B cell (primary cell): ENCODE measurements at regions not wholly inside any gene's neighbourhood (a gene's known extent, or its start where the extent isn't known, plus 50 kb on each side); places are given as distances from the start of the nearest gene placed in this dataset.

Experiments used
- ATAC-seq: fragments of 200-7000 bp; cut with Tn5 transposase; one replicate; pipeline ENCODE4 v1.10.0; 2021; ENCODE audit warnings: low read depth, mild to moderate bottlenecking, moderate number of reproducible peaks, moderate library complexity
- CTCF ChIA-PET: fragments of 350-600 bp; sonication (Branson Sonifier 250); formaldehyde crosslinking; loops from one replicate; lab custom pipeline; 2021; ENCODE audit warnings: antibody characterized with exemption, inconsistent platforms; lab: Charles Lee
- POLR2A ChIA-PET: fragments of 350-600 bp; sonication (Branson Sonifier 250); formaldehyde crosslinking; loops from one replicate; lab custom pipeline; 2021; ENCODE audit warnings: antibody characterized with exemption; lab: Charles Lee
- DNase-seq: peaks from one replicate; pipeline ENCODE4 v3.0.0; 2013
- H2AFZ ChIP-seq: 2 replicates; pipeline ENCODE4 v1.6.1; 2012; ENCODE audit warnings: mild to moderate bottlenecking, low read depth, low read length; ENCODE audit not compliant: insufficient read depth, poor library complexity, severe bottlenecking
- H3K27ac ChIP-seq, 2 donors: 1 replicate in 1 of 2; 2 replicates in 1 of 2; pipeline ENCODE4 v1.5.1; 2012 to 2013; ENCODE audit warnings: low read length in 2 of 2, mild to moderate bottlenecking in 2 of 2, moderate library complexity in 1 of 2
- H3K27me3 ChIP-seq, 4 experiments: fragments of 200-600 bp in 1 of 4; sonication (generic) in 1 of 4; replicated peaks in 1 of 4; 1 replicate in 2 of 4; 2 replicates in 2 of 4; pipeline versions ENCODE4 v1.6.1 to v1.7.0; 2013 to 2016; ENCODE audit warnings: low read length in 3 of 4, mild to moderate bottlenecking in 2 of 4, mixed read lengths in 1 of 4, moderate library complexity in 1 of 4; ENCODE audit not compliant: insufficient read depth in 4 of 4, control insufficient read depth in 3 of 4; ENCODE audit errors: control extremely low read depth in 1 of 4
- H3K36me3 ChIP-seq, 2 experiments: replicated peaks in 1 of 2; 1 replicate in 1 of 2; 2 replicates in 1 of 2; pipeline versions ENCODE4 v1.6.1 to v1.7.1; 2013; ENCODE audit warnings: low read length in 1 of 2; ENCODE audit not compliant: insufficient read depth in 2 of 2, control insufficient read depth in 1 of 2; ENCODE audit errors: control extremely low read depth in 1 of 2, extremely low read depth in 1 of 2
- H3K4me1 ChIP-seq, 2 donors: fragments of 200-600 bp in 1 of 2; sonication (generic) in 1 of 2; 1 replicate in 1 of 2; 2 replicates in 1 of 2; pipeline versions ENCODE4 v1.5.1 to v1.6.1; 2013 to 2017; ENCODE audit warnings: low read length in 2 of 2; ENCODE audit not compliant: control insufficient read depth in 2 of 2, insufficient read depth in 2 of 2
- H3K4me2 ChIP-seq: replicated peaks from 2 replicates; pipeline ENCODE3; 2012; ENCODE audit warnings: mild to moderate bottlenecking, low read depth, low read length; ENCODE audit not compliant: poor library complexity, severe bottlenecking
- H3K4me3 ChIP-seq, 5 experiments: fragments of 200-600 bp in 1 of 5; sonication (generic) in 1 of 5; 1 replicate in 3 of 5; 2 replicates in 2 of 5; pipeline versions ENCODE4 v1.5.1 to v1.7.0; 2011 to 2016; ENCODE audit warnings: low read length in 4 of 5, mild to moderate bottlenecking in 4 of 5, low read depth in 2 of 5, control low read depth in 1 of 5, moderate library complexity in 1 of 5; ENCODE audit not compliant: insufficient read depth in 1 of 5; ENCODE audit errors: control extremely low read depth in 1 of 5, extremely low read depth in 1 of 5
- H3K79me2 ChIP-seq: fragments of 200-600 bp; sonication (generic); one replicate; pipeline ENCODE4 v1.6.0; 2016; ENCODE audit warnings: low read length; ENCODE audit not compliant: control insufficient read depth, insufficient read depth
- H3K9ac ChIP-seq: fragments of 200-600 bp; sonication (generic); 2 replicates; pipeline ENCODE4 v1.6.1; 2017; ENCODE audit warnings: mild to moderate bottlenecking, low read length, moderate library complexity
- H3K9me3 ChIP-seq, 3 donors: one replicate each; pipeline versions ENCODE4 v1.6.1 to v1.7.1; 2013; ENCODE audit warnings: low read length in 2 of 3; ENCODE audit not compliant: control insufficient read depth in 2 of 3, insufficient read depth in 1 of 3; ENCODE audit errors: control extremely low read depth in 1 of 3
- H4K20me1 ChIP-seq: 2 replicates; pipeline ENCODE4 v1.6.0; 2012; ENCODE audit warnings: mild to moderate bottlenecking, low read length; ENCODE audit not compliant: insufficient read depth, control insufficient read depth, poor library complexity, severe bottlenecking
- H3K27ac Mint-ChIP-seq: one replicate; pipeline ENCODE4 v1.8.0; 2021; ENCODE audit warnings: mixed read lengths
- H3K27me3 Mint-ChIP-seq: one replicate; pipeline ENCODE4 v1.8.0; 2021; ENCODE audit warnings: mixed read lengths
- H3K4me1 Mint-ChIP-seq: one replicate; pipeline ENCODE4 v1.8.0; 2021; ENCODE audit warnings: mixed read lengths
- H3K4me3 Mint-ChIP-seq: one replicate; pipeline ENCODE4 v1.8.0; 2021; ENCODE audit warnings: mixed read lengths
- H3K9me3 Mint-ChIP-seq: one replicate; pipeline ENCODE4 v1.8.0; 2022; ENCODE audit warnings: mixed read lengths; ENCODE audit not compliant: insufficient read depth
- EZH2 ChIP-seq: IDR thresholded peaks from 2 replicates; pipeline ENCODE4 v1.6.1; 2012; ENCODE audit warnings: borderline replicate concordance, low read depth, mild to moderate bottlenecking, moderate library complexity, low read length; ENCODE audit not compliant: insufficient read depth, poor library complexity, severe bottlenecking
- WGBS: methylation state at CpG from one replicate; pipeline ENCODE4 v1.1.5; 2013; ENCODE audit warnings: missing lambda C conversion rate; ENCODE audit not compliant: insufficient coverage; 5-methylcytosine and 5-hydroxymethylcytosine counted together
- intact Hi-C: fragments of 100-400 bp; cut with micrococcal nuclease; formaldehyde crosslinking; loops from one replicate; pipeline ENCODE4 v1.10.0; 2022
- TF ChIP-seq, protein P1 (sequence below): fragments of 200-600 bp; IDR thresholded peaks from one replicate; pipeline ENCODE4 v1.8.0; 2022; ENCODE audit warnings: antibody characterized with exemption, mild to moderate bottlenecking

DNA sequence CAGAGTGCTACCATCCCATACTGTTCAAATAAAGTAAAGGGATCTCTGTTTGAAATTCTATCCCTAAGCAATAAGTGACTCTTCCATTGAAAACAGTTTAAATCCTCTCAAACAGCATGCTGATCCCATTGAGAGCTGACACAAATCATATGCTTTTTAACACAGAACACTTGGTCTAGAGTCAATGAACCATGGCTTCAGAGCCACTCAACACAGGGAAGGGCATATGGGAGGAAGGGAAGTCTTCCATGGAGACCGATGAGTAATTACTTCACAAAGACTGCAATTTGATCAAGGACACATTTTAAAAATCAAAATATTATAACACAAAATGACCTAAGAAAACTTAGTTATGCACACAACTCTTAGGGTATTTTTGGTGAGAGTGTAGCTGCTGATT, 1073.0 kb upstream of the MAP3K7 start:
- H3K9ac ChIP-seq = no peak overlapping the region
- H4K20me1 ChIP-seq = no peaks in the 10 kb centered on the region
- Mint-ChIP-seq H3K9me3 (no peaks in the 10 kb centered on the region), H3K4me3 (no peak overlapping the region), H3K4me1 (no peaks in the 10 kb centered on the region), H3K27ac (no peak overlapping the region), H3K27me3 (no peaks in the 10 kb centered on the region)
- intact Hi-C loops = no loop called here
- ChIA-PET POLR2A (no interaction called here), CTCF (no interaction called here)
- no peak overlapping the region for H3K4me3 ChIP-seq
- no peak for TF ChIP-seq EZH2
- TF ChIP-seq, protein P1, sequence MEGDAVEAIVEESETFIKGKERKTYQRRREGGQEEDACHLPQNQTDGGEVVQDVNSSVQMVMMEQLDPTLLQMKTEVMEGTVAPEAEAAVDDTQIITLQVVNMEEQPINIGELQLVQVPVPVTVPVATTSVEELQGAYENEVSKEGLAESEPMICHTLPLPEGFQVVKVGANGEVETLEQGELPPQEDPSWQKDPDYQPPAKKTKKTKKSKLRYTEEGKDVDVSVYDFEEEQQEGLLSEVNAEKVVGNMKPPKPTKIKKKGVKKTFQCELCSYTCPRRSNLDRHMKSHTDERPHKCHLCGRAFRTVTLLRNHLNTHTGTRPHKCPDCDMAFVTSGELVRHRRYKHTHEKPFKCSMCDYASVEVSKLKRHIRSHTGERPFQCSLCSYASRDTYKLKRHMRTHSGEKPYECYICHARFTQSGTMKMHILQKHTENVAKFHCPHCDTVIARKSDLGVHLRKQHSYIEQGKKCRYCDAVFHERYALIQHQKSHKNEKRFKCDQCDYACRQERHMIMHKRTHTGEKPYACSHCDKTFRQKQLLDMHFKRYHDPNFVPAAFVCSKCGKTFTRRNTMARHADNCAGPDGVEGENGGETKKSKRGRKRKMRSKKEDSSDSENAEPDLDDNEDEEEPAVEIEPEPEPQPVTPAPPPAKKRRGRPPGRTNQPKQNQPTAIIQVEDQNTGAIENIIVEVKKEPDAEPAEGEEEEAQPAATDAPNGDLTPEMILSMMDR = no peak
- H3K27me3 ChIP-seq = no peaks in the 10 kb centered on the region
- H2AFZ ChIP-seq = no peak overlapping the region
- peaks cover 0 to 4% (median 0%) of the 10 kb centered on the region in 3 donors for H3K9me3 ChIP-seq
- no peaks in the 10 kb centered on the region for H3K79me2 ChIP-seq
- no CpG with 5 or more reads among the region's 1 CpG for WGBS
- DNase-seq = no peak
- H3K27ac ChIP-seq = no peak overlapping the region
- no peak for ATAC-seq
- no peaks in the 10 kb centered on the region for H3K4me1 ChIP-seq
- H3K36me3 ChIP-seq = no peaks in the 10 kb centered on the region
- no peak overlapping the region for H3K4me2 ChIP-seq

DNA sequence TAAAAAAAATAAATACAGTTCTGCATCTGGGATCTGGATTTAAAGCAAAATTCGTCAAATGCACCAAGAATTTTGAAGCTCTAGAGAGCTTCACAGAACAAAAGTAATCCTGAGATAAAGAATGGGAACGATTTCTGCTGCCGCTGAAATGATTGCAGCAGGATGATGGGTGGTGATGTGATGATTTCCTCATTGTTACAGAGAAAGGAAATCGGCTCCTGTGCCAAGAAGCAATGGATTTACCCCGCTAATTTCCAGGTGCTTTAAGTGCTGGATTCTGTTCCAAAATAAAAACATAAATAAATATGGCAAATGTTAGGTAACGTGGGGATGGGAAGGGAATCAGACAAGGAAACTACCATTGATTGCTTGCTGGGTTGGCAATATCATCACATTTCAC, 1067.9 kb upstream of the MAP3K7 start:
- 84% methylated on average over 3 of the region's 6 CpGs for WGBS
- H3K27me3 ChIP-seq = no peaks in the 10 kb centered on the region

More for the DNA sequence above, 1067.9 kb upstream of the MAP3K7 start:
- H3K36me3 ChIP-seq = no peaks in the 10 kb centered on the region
- no peak overlapping the region for H3K27ac Mint-ChIP-seq
- ATAC-seq (no peak), DNase-seq (no peak)
- no peaks in the 10 kb centered on the region for H3K79me2 ChIP-seq
- H3K27ac ChIP-seq = no peak overlapping the region
- H3K4me1 ChIP-seq = no peaks in the 10 kb centered on the region
- H2AFZ ChIP-seq = no peak overlapping the region
- no peak overlapping the region for H3K4me2 ChIP-seq
- ChIA-PET CTCF (no interaction called here), POLR2A (no interaction called here)
- H4K20me1 ChIP-seq = no peaks in the 10 kb centered on the region
- H3K4me3 Mint-ChIP-seq = no peak overlapping the region
- no peaks in the 10 kb centered on the region for H3K9me3 ChIP-seq
- intact Hi-C loops = no loop called here
- no peak overlapping the region for H3K9ac ChIP-seq
- H3K4me3 ChIP-seq = no peak overlapping the region
- no peaks in the 10 kb centered on the region for H3K4me1 Mint-ChIP-seq
- no peaks in the 10 kb centered on the region for H3K9me3 Mint-ChIP-seq
- TF ChIP-seq EZH2 = no peak
- no peaks in the 10 kb centered on the region for H3K27me3 Mint-ChIP-seq
